ENCODE measurements at regions not wholly inside any gene's neighbourhood (a gene's known extent, or its start where the extent isn't known, plus 50 kb on each side); places are given as distances from the start of the nearest gene placed in this dataset.

DNA sequence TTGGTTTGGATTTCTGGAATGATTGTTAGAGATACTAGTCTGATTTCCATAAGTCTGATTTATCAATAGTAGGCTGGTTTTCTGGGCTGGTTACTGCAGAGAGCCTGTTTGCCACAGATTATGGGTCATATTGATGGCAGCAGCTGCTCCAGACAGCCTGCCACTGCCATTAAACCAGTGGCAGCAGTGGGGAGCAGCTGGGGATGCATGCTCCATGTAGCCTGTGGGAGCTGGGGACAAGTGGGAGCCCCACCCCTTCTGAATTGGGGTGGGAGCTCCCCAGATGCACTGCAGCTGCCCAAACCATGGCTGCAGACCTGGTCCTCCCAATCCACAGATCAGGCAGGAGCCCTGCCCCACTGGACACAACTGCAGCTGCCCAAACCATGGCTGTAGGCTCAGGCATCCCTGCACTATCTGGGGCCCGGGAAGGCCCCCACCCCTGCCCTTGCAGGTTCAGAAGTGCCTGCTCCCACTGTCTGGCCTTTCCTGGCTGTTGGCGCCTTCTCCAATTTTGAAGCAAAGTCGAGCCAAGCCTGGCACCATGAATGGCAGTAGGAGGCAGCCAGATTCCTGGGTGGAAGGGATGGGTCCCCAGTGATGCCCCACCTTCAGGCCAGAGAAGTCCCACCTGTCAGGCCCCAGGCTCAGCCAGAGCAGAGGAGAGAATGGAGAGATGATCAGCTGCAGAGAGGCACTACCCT, 402.9 kb upstream of the TYRP1 start:
- in situ Hi-C loops (cut with MboI; ENCODE audit: low sequenced_read_pairs in 4 of 4) (no loop called here), intact Hi-C loops (cut with DNase I; ENCODE audit: low total_unique reads) (no loop called here)
- no peaks in the 10 kb centered on the region for H3K4me1 ChIP-seq
- H3K36me3 ChIP-seq, result no peaks in the 10 kb centered on the region
- H3K27me3 ChIP-seq, result no peaks in the 10 kb centered on the region
- TF ChIP-seq POLR2A (IDR thresholded peaks at IDR 0.05), result no peak
- TF ChIP-seq, protein P1, sequence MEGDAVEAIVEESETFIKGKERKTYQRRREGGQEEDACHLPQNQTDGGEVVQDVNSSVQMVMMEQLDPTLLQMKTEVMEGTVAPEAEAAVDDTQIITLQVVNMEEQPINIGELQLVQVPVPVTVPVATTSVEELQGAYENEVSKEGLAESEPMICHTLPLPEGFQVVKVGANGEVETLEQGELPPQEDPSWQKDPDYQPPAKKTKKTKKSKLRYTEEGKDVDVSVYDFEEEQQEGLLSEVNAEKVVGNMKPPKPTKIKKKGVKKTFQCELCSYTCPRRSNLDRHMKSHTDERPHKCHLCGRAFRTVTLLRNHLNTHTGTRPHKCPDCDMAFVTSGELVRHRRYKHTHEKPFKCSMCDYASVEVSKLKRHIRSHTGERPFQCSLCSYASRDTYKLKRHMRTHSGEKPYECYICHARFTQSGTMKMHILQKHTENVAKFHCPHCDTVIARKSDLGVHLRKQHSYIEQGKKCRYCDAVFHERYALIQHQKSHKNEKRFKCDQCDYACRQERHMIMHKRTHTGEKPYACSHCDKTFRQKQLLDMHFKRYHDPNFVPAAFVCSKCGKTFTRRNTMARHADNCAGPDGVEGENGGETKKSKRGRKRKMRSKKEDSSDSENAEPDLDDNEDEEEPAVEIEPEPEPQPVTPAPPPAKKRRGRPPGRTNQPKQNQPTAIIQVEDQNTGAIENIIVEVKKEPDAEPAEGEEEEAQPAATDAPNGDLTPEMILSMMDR (IDR thresholded peaks at IDR 0.05 in 4 of 5, conservative IDR thresholded peaks at IDR 0.05 in 1 of 5), result no peak
- no peak overlapping the region for H3K4me3 ChIP-seq
- H3K27ac ChIP-seq, result no peak overlapping the region
- ATAC-seq (no peak), DNase-seq (no peak)
- no peaks in the 10 kb centered on the region for H3K9me3 ChIP-seq

DNA sequence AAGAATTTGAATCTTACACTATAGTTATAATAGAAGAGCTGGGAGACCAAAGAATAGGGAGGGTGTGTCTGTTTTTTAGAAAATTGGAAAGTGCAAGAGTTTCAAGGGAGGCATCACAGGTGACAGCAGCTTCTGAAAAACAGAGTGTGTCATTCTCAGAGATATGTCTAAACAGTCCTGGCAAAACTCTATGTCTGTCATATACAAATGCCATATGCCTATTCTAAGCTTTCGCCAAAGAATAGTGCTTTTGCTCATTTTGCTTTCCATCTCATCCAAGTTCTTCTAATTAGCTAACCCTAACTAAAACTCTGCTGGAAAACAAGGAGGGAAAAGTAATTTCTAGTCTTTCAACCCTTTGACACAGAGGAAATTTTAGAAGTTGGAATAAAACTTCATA, 388.0 kb upstream of the TYRP1 start:
- TF ChIP-seq, protein P1 (IDR thresholded peaks at IDR 0.05 in 4 of 5, conservative IDR thresholded peaks at IDR 0.05 in 1 of 5), result no peak
- no peak for TF ChIP-seq POLR2A (IDR thresholded peaks at IDR 0.05)
- no peaks in the 10 kb centered on the region for H3K36me3 ChIP-seq
- H3K9me3 ChIP-seq, result no peaks in the 10 kb centered on the region
- no peak overlapping the region for H3K27ac ChIP-seq
- no peaks in the 10 kb centered on the region for H3K27me3 ChIP-seq
- intact Hi-C loops (cut with DNase I; ENCODE audit: low total_unique reads) (no loop called here), in situ Hi-C loops (cut with MboI; ENCODE audit: low sequenced_read_pairs in 4 of 4) (no loop called here)
- H3K4me3 ChIP-seq, result no peak overlapping the region
- ATAC-seq (no peak), DNase-seq (no peak)
- no peaks in the 10 kb centered on the region for H3K4me1 ChIP-seq

DNA sequence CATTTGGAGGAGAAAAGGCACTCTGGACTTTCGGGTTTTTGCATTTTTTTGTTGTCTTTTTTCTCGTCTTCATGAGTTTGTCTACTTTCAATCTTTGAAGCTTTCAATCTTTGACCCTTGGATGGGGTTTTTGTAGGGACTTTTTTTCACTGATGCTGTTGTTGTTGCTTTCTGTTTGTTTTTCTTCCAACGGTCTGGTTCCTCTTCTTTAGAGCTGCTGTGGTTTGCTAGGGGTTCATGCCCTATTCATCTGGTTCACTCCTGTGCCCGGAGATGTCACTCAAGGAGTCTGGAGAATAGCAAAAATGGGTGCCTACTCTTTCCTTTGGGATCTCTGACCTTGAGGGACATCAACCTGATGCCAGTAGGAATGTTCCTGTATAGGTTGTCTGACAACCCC, 378.6 kb upstream of the TYRP1 start:
- in situ Hi-C loops (cut with MboI; ENCODE audit: low sequenced_read_pairs in 4 of 4), result no loop called here
- no peak for TF ChIP-seq POLR2A (IDR thresholded peaks at IDR 0.05)
- TF ChIP-seq, protein P1 (IDR thresholded peaks at IDR 0.05 in 4 of 5, conservative IDR thresholded peaks at IDR 0.05 in 1 of 5), result no peak

DNA sequence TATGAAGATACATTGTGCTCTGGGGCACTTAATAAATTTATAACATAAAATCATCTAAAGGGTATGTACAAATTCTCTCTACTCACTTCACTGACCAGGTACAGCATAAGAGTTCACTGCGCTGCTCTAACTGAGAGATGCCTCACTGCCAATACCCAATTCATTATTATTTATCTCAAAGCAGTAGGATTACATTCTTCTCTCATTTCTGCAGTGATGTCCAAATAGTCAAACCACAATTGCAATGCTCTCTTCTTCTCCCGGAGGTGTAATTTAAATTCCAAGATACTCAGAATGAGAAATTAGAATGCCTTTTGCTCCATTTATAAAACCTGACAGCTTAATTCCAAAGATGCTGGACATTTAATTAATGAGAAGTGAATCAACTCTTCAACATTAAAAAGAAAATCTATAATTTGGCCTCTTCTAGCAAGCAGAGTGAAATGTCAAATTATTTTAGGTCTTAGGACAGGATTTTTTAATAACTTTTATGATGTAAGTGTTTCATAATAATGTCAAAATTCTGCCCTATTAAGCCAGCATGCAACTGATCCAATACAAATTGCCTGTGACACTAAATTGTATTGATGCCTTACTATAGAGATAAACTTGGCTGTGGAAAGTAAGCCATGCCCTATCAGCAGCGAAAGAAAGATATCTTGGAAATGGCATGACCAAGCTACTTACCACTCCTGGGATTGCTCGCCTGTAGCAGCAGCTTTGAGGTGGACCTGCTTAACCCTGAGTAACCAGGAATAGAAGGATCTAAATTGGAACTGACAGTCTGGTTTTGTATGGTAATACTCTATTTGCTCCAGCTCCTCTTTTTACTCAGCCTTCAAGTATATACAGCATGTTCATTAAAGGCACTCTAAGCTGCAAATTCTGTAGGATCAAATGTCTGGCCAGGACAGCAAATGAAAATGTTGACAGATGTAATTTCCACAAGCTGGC, 374.2 kb upstream of the TYRP1 start:
- Histone ChIP-seq H3K27ac (no peak overlapping the region), H3K9me3 (no peaks in the 10 kb centered on the region), H3K4me1 (no peaks in the 10 kb centered on the region), H3K4me3 (no peak overlapping the region), H3K36me3 (no peaks in the 10 kb centered on the region), H3K27me3 (no peaks in the 10 kb centered on the region)
- TF ChIP-seq, protein P1 (IDR thresholded peaks at IDR 0.05 in 4 of 5, conservative IDR thresholded peaks at IDR 0.05 in 1 of 5), result no peak
- no peak for DNase-seq
- intact Hi-C loops (cut with DNase I; ENCODE audit: low total_unique reads), result no loop called here
- no peak for ATAC-seq
- in situ Hi-C loops (cut with MboI; ENCODE audit: low sequenced_read_pairs in 4 of 4), result no loop called here

More for the DNA sequence above, 378.6 kb upstream of the TYRP1 start:
- intact Hi-C loops (cut with DNase I; ENCODE audit: low total_unique reads), result no loop called here
- no peaks in the 10 kb centered on the region for H3K4me1 ChIP-seq
- H3K27ac ChIP-seq, result no peak overlapping the region
- no peaks in the 10 kb centered on the region for H3K36me3 ChIP-seq
- no peak for DNase-seq
- no peak overlapping the region for H3K4me3 ChIP-seq
- no peaks in the 10 kb centered on the region for H3K27me3 ChIP-seq
- ATAC-seq, result no peak
- peaks cover 0 to 3% (median 0%) of the 10 kb centered on the region in 3 donors for H3K9me3 ChIP-seq
